ENCODE measurements at regions not wholly inside any gene's neighbourhood (a gene's known extent, or its start where the extent isn't known, plus 50 kb on each side); places are given as distances from the start of the nearest gene placed in this dataset.

DNA sequence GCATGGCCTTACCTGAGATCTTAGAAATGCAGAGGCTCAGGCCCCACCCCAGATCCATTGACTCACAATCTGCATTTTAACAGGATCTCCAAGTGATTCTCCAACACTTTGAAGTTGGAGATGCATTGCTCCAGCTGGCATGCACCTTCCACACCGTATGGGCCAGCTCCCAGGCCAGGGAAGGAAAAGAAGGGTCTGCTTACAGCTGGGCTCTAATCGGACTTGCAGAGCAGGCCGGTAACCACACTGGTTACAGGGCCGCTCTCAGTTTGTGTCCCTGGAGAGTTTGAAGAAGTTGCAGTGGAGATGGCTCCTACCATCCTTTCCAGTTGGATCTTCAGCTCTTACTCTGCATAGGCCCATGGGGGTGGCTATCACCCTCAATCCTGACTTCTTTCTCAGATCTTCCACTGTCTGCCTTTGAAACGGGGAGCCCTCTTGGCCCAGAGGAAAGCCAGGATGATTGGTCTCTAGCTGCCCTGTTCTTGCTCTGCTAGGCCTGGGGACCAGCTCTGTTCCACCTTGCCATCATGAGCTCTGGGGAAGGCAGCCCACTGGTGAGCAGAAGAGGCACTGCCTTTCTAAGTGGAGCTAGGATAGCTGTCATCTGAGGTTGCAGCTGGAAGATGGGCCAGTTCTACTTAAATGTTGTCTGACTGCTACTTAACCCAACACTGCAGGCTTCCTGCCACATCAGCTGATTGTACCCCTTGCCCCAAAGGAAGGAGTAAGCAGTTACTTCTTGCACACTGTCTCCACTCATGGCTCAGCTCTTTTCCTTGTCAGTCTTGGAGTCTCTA is 105.6 kb upstream of the NAV2 start:
- peaks cover 5% of the 10 kb centered on the region for H3K9me3 ChIP-seq (ENCODE audit: control insufficient read depth, insufficient read depth, low read length)
- no peak overlapping the region for H3K4me3 ChIP-seq (ENCODE audit: low read depth, low read length)
- POLR2A ChIA-PET = interaction anchor here (0.6 to 0.7 kb wide), 2 partner anchors 9 to 214 kb away, joined by 3 to 5 read pairs; no protein-coding TSS in a partner anchor
- CTCF ChIA-PET = interaction anchor here (1.0 to 1.1 kb wide), 2 partner anchors 135 to 296 kb away, joined by 3 read pairs; no protein-coding TSS in a partner anchor
- TF ChIP-seq, protein P1, sequence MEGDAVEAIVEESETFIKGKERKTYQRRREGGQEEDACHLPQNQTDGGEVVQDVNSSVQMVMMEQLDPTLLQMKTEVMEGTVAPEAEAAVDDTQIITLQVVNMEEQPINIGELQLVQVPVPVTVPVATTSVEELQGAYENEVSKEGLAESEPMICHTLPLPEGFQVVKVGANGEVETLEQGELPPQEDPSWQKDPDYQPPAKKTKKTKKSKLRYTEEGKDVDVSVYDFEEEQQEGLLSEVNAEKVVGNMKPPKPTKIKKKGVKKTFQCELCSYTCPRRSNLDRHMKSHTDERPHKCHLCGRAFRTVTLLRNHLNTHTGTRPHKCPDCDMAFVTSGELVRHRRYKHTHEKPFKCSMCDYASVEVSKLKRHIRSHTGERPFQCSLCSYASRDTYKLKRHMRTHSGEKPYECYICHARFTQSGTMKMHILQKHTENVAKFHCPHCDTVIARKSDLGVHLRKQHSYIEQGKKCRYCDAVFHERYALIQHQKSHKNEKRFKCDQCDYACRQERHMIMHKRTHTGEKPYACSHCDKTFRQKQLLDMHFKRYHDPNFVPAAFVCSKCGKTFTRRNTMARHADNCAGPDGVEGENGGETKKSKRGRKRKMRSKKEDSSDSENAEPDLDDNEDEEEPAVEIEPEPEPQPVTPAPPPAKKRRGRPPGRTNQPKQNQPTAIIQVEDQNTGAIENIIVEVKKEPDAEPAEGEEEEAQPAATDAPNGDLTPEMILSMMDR (IDR thresholded peaks at IDR 0.05; ENCODE audit: low read depth, low read length) = no peak
- no peak for DNase-seq (ENCODE audit: low read depth, low spot score)
- H3K27ac ChIP-seq (ENCODE audit: low read depth, low read length) = no peak overlapping the region
- H3K27me3 ChIP-seq (ENCODE audit: control insufficient read depth, insufficient read depth, low read length) = peaks cover 2% of the 10 kb centered on the region

DNA sequence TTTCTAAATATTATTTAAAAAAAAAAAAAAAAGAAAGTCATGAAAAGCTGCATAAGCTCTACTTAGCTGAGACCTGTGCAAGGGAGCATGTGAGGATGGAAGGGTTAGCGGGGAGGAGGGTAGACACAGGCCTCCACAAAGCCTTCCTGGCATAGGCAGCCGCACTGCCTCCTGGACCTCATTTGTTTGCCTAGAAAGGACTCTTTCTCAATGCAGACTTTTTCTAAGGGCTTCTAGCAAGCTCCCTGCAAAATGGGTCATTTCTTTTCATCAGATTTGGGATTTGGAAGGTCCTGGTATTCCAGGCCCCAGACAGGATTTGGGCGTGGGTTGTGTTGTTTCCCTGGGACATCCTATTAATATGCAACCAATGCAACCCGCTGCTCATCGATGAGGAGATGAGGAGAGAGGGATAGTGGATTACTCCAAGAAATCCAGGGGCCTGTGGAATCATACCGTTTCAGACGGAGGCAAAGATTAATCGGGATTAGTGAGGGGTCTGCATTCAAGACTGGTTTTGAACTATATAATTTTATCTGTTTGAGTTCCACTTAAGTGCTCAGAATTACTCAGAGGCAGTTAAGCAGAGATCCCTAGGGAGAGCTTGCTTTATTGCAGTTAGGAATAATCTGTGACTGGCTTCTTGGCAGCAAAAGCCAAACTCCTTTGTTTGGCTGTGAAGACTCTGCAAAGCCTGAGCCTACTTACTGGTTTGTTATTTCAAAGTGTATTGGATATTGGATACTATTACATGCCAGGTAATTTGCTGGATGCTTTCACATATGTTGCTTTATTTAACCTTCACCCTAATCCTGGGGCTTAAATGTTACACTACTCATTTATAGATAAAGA is 106.9 kb upstream of the NAV2 start:
- H3K9me3 ChIP-seq (ENCODE audit: control insufficient read depth, insufficient read depth, low read length) = no peaks in the 10 kb centered on the region
- TF ChIP-seq, protein P1 (IDR thresholded peaks at IDR 0.05; ENCODE audit: low read depth, low read length) = no peak
- no peak overlapping the region for H3K4me3 ChIP-seq (ENCODE audit: low read depth, low read length)
- DNase-seq (ENCODE audit: low read depth, low spot score) = no peak
- ChIA-PET CTCF (no interaction called here), POLR2A (no interaction called here)
- no peak overlapping the region for H3K27ac ChIP-seq (ENCODE audit: low read depth, low read length)
- H3K27me3 ChIP-seq (ENCODE audit: control insufficient read depth, insufficient read depth, low read length) = peaks cover 2% of the 10 kb centered on the region

DNA sequence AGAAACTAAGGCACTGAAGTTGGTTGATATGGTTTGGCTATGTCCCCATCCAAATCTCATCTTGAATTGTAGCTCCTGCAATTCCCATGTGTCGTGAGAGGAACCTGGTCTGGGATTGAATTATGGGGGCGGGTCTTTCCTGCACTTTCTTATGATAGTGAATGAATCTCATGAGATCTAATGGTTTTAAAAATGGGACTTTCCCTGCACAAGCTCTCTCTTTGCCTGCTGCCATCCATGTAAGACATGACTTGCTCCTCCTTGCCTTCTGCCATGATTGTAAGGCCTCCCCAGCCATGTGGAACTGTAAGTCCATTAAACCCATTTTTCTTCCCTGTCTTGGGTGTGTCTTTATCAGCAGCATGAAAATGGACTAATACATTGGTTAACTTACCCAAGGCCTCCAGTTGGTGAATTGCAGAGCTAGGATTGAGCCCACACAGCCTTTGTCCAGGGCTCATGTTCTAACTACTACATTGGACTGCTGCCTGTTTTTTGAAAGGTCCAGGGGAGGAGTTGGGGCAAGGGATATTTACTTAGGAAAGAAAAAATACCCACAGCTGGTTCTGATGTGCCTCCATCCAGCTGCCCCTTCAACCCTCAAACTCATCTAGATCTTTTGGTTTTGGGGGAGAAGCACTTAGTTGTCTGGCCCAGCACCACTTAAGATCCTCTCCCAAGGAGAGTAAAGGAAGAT is 107.8 kb upstream of the NAV2 start:
- Histone ChIP-seq H3K4me3 (ENCODE audit: low read depth, low read length) (no peak overlapping the region), H3K27me3 (ENCODE audit: control insufficient read depth, insufficient read depth, low read length) (no peaks in the 10 kb centered on the region), H3K27ac (ENCODE audit: low read depth, low read length) (no peak overlapping the region), H3K9me3 (ENCODE audit: control insufficient read depth, insufficient read depth, low read length) (no peaks in the 10 kb centered on the region)
- ChIA-PET CTCF (no interaction called here), POLR2A (no interaction called here)
- no peak for DNase-seq (ENCODE audit: low read depth, low spot score)
- TF ChIP-seq, protein P1 (IDR thresholded peaks at IDR 0.05; ENCODE audit: low read depth, low read length) = no peak

DNA sequence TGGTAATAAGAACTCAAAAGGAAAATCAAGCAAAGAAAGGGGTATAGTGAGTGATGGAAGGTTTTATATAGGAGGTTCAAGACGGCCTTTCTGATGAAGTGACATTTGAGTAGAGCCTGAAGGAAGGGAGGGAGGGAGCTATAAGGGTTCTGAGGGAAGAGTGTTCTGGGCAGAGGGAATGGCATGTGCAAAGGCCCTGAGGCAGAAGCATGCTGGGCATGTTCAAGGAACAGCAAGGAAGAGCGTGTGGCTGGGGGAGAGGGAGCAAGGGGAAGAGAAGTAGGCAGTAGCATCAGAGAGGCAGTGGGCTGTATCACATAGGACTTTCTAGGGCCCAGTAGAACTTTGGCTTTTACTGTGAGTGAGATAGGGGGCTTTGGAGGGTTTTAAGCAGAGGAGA is 108.9 kb upstream of the NAV2 start:
- H3K4me3 ChIP-seq (ENCODE audit: low read depth, low read length) = no peak overlapping the region
- ChIA-PET POLR2A (no interaction called here), CTCF (no interaction called here)
- no peak overlapping the region for H3K27ac ChIP-seq (ENCODE audit: low read depth, low read length)
- no peaks in the 10 kb centered on the region for H3K9me3 ChIP-seq (ENCODE audit: control insufficient read depth, insufficient read depth, low read length)
- DNase-seq (ENCODE audit: low read depth, low spot score) = no peak
- TF ChIP-seq, protein P1 (IDR thresholded peaks at IDR 0.05; ENCODE audit: low read depth, low read length) = no peak
- no peaks in the 10 kb centered on the region for H3K27me3 ChIP-seq (ENCODE audit: control insufficient read depth, insufficient read depth, low read length)
